Body of pancreas (tissue), 4 donors: ENCODE measurements at regions not wholly inside any gene's neighbourhood (a gene's known extent, or its start where the extent isn't known, plus 50 kb on each side); places are given as distances from the start of the nearest gene placed in this dataset.
A peak's percentile ranks its signal among the peaks of the same experiment; 100 is the strongest.

ENCODE experiments used
- ATAC-seq: fragments of 150-250 bp; one replicate; pipeline ENCODE4 v1.9.1; 2016
- DNase-seq, 4 donors: peaks; one replicate each; pipeline ENCODE4 v3.0.0-alpha.2; 2019
- H3K27ac ChIP-seq, 4 donors: fragments of 200-600 bp; sonication (generic); 1 replicate in 3 of 4; 2 replicates in 1 of 4; pipeline versions ENCODE4 v1.5.1 to v1.6.1; 2016 to 2019; ENCODE audit warnings: mild to moderate bottlenecking in 1 of 4, mixed read lengths in 1 of 4, moderate library complexity in 1 of 4
- H3K27me3 ChIP-seq, 2 donors: fragments of 200-600 bp; sonication (generic); one replicate each; pipeline ENCODE4 v1.6.0; 2016; ENCODE audit warnings: mild to moderate bottlenecking in 1 of 2
- H3K36me3 ChIP-seq, 2 donors: fragments of 200-600 bp; sonication (generic); replicated peaks in 1 of 2; 2 replicates each; pipeline ENCODE4 v1.5.1; 2016; ENCODE audit warnings: low read depth in 2 of 2; ENCODE audit not compliant: insufficient read depth in 1 of 2
- H3K4me1 ChIP-seq: fragments of 200-600 bp; sonication (generic); one replicate; pipeline ENCODE4 v1.6.0; 2016
- H3K4me3 ChIP-seq, 2 donors: fragments of 200-600 bp; sonication (generic); 1 replicate in 1 of 2; 2 replicates in 1 of 2; pipeline ENCODE4 v1.5.1; 2016 to 2019
- H3K9me3 ChIP-seq, 3 donors: fragments of 200-600 bp; sonication (generic); 1 replicate in 2 of 3; 2 replicates in 1 of 3; pipeline ENCODE4 v1.5.1; 2016
- CTCF ChIP-seq, 7 experiments: fragments of 450-650 bp in 4 of 7; fragments of 200-600 bp in 3 of 7; sonication (generic) in 3 of 7; IDR thresholded peaks; one replicate each; pipeline ENCODE4 v1.5.1; 2016 to 2019; ENCODE audit warnings: antibody characterized with exemption in 7 of 7
- POLR2A ChIP-seq, 3 donors: fragments of 450-650 bp; IDR thresholded peaks; one replicate each; pipeline ENCODE4 v1.6.1; 2016; ENCODE audit warnings: antibody characterized with exemption in 3 of 3, mild to moderate bottlenecking in 2 of 3
- whole genome bisulfite sequencing, 2 donors: methylation state at CpG; one replicate each; pipeline ENCODE4 v1.1.5; 2017; 5-methylcytosine and 5-hydroxymethylcytosine counted together
- intact Hi-C: fragments of 100-400 bp; cut with DNase I; formaldehyde crosslinking; loops from one replicate; pipeline ENCODE4 v1.15.1; 2023

DNA sequence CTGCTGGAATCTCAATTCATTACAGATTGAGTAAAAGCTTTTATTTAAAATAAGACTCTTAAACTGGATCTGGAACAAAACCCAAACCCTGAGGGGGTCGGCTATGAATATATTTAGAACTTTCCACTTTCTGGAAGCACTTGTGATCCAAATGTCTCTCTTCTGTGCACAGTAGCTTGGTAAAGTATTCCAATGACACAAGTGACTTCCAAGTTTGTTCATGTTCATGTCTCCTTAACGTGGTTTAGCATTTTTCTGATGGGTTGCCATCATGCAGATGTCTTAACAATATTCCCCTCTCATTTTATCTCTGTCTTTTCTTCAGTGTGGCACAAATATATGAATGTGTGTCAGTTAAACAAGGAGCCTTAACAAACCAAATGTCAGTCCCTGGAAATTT is 191.9 kb upstream of the SORCS1 start:
- Histone ChIP-seq H3K4me3 (no peak overlapping the region), H3K4me1 (no peaks in the 10 kb centered on the region), H3K9me3 (no peaks in the 10 kb centered on the region), H3K36me3 (no peaks in the 10 kb centered on the region), H3K27ac (no peak overlapping the region), H3K27me3 (no peaks in the 10 kb centered on the region)
- intact Hi-C loops, result no loop called here
- 35 to 48% methylated on average over 2 of the region's 2 CpGs for WGBS, 2 donors
- no peak for ATAC-seq
- no peak for DNase-seq
- TF ChIP-seq CTCF (IDR thresholded peaks at IDR 0.05), result no peak
- TF ChIP-seq POLR2A (IDR thresholded peaks at IDR 0.05), result no peak

DNA sequence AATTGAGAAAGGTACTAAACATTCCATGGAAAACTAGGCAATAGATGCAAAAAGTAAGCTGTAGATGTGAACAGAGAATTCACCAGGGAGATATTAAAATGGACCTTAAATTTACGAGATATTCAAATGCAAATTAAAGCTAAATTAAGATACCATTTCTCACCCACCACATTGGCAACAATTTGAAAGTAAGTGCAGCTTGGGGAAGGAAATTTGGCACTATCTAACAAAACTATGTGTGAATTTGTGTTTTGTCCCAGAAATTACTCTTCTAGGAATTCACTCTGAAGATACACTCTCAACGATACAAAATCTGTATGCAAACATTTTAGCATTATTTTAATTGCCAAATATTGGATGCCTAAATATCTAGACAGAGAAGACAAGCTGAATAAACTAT is 178.2 kb upstream of the SORCS1 start:
- no peaks in the 10 kb centered on the region for H3K4me1 ChIP-seq
- H3K27ac ChIP-seq, result no peak overlapping the region
- WGBS, 2 donors, result 67 to 77% methylated on average over 2 of the region's 2 CpGs
- H3K4me3 ChIP-seq, result no peak overlapping the region
- DNase-seq, result no peak
- intact Hi-C loops, result no loop called here
- no peak for ATAC-seq
- TF ChIP-seq POLR2A (IDR thresholded peaks at IDR 0.05), result no peak
- no peak for TF ChIP-seq CTCF (IDR thresholded peaks at IDR 0.05)
- H3K36me3 ChIP-seq, result no peaks in the 10 kb centered on the region
- H3K9me3 ChIP-seq, result no peaks in the 10 kb centered on the region
- H3K27me3 ChIP-seq, result no peaks in the 10 kb centered on the region

GRCh38 chr10:107341281-107341680 is 176.8 kb upstream of the SORCS1 start:
- H3K36me3 ChIP-seq, result no peaks in the 10 kb centered on the region
- TF ChIP-seq CTCF (IDR thresholded peaks at IDR 0.05) (no peak), POLR2A (IDR thresholded peaks at IDR 0.05) (no peak)
- H3K27ac ChIP-seq, result no peak overlapping the region
- no peaks in the 10 kb centered on the region for H3K27me3 ChIP-seq
- ATAC-seq (no peak), DNase-seq (no peak)
- WGBS, 2 donors, result 87 to 90% methylated on average over 4 of the region's 4 CpGs
- H3K9me3 ChIP-seq, result no peaks in the 10 kb centered on the region
- intact Hi-C loops, result no loop called here
- no peak overlapping the region for H3K4me3 ChIP-seq
- no peaks in the 10 kb centered on the region for H3K4me1 ChIP-seq

- Histone ChIP-seq H3K27ac (no peak overlapping the region), H3K36me3 (no peaks in the 10 kb centered on the region), H3K9me3 (no peaks in the 10 kb centered on the region), H3K4me3 (no peak overlapping the region), H3K4me1 (no peaks in the 10 kb centered on the region), H3K27me3 (no peaks in the 10 kb centered on the region)
- intact Hi-C loops, result no loop called here
- TF ChIP-seq CTCF (IDR thresholded peaks at IDR 0.05), result no peak
- TF ChIP-seq POLR2A (IDR thresholded peaks at IDR 0.05), result no peak
- DNase-seq, result peak in 1 of 4 donors; percentile 7
- WGBS, 2 donors, result 37 to 44% methylated on average over 2 of the region's 2 CpGs
- ATAC-seq, result no peak
Measured at GRCh38 chr10:107340326-107340725, 175.8 kb upstream of the SORCS1 start.

DNA sequence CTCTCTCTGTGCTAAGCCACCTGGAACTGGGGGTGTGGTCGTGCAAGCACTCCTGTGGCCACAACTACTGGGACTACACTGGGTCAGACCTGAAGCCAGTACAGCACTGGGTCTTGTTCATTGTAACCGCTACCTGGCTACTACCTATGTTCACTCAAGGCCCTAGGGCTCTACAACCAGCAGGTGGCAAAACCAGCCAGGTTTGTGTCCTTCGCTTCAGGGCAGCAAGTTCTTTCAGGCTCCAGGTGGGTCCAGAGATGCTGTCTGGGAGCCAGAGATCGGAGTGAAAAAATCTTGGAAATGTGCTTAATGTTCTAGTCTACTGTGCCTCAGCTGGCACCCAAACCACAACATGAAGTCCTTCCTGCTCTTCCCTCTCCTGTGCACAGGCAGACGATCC is 171.6 kb upstream of the SORCS1 start:
- no peaks in the 10 kb centered on the region for H3K27me3 ChIP-seq
- TF ChIP-seq CTCF (IDR thresholded peaks at IDR 0.05), result no peak
- no peak for TF ChIP-seq POLR2A (IDR thresholded peaks at IDR 0.05)
- ATAC-seq (no peak), DNase-seq (no peak)
- H3K9me3 ChIP-seq, result no peaks in the 10 kb centered on the region
- H3K4me3 ChIP-seq, result no peak overlapping the region
- WGBS, 2 donors, result 56 to 61% methylated on average over 5 of the region's 5 CpGs
- no peak overlapping the region for H3K27ac ChIP-seq
- no peaks in the 10 kb centered on the region for H3K4me1 ChIP-seq
- intact Hi-C loops, result no loop called here
- H3K36me3 ChIP-seq, result no peaks in the 10 kb centered on the region
